NB4 (cell line): ENCODE measurements at regions not wholly inside any gene's neighbourhood (a gene's known extent, or its start where the extent isn't known, plus 50 kb on each side); places are given as distances from the start of the nearest gene placed in this dataset.

Source experiments
- CTCF ChIP-seq: IDR thresholded peaks from one replicate; pipeline ENCODE4 v1.5.1; 2012; ENCODE audit warnings: low read depth, low read length
- MAX ChIP-seq: IDR thresholded peaks from 2 replicates; pipeline ENCODE4 v1.6.1; 2011; ENCODE audit warnings: low read depth, low read length
- MYC ChIP-seq: IDR thresholded peaks from 2 replicates; pipeline ENCODE4 v1.6.1; 2011; ENCODE audit warnings: low read depth, low read length
- POLR2A ChIP-seq: IDR thresholded peaks from 2 replicates; pipeline ENCODE4 v1.6.1; 2011; ENCODE audit warnings: mild to moderate bottlenecking; ENCODE audit not compliant: insufficient read length; ENCODE audit errors: extremely low read depth

- TF ChIP-seq CTCF (no peak), POLR2A (no peak), MAX (no peak), MYC (no peak)
These were observed 244.0 kb downstream of the PLPP3 start for GRCh38 chr1:56335394-56335793.
